ENCODE measurements at regions not wholly inside any gene's neighbourhood (a gene's known extent, or its start where the extent isn't known, plus 50 kb on each side); places are given as distances from the start of the nearest gene placed in this dataset.

- no peak for TF ChIP-seq ZNF658 (tag by site-specific recombination; IDR thresholded peaks at IDR 0.05)
- TF ChIP-seq, protein P1, sequence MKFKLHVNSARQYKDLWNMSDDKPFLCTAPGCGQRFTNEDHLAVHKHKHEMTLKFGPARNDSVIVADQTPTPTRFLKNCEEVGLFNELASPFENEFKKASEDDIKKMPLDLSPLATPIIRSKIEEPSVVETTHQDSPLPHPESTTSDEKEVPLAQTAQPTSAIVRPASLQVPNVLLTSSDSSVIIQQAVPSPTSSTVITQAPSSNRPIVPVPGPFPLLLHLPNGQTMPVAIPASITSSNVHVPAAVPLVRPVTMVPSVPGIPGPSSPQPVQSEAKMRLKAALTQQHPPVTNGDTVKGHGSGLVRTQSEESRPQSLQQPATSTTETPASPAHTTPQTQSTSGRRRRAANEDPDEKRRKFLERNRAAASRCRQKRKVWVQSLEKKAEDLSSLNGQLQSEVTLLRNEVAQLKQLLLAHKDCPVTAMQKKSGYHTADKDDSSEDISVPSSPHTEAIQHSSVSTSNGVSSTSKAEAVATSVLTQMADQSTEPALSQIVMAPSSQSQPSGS (tag by site-specific recombination; IDR thresholded peaks at IDR 0.05; ENCODE audit: low read depth), result no peak
- TF ChIP-seq ZNF510 (tag by site-specific recombination; IDR thresholded peaks at IDR 0.05; ENCODE audit: insufficient replicate concordance), result no peak
- TF ChIP-seq CTCF (tag by site-specific recombination; IDR thresholded peaks at IDR 0.05), result no peak
- TF ChIP-seq ZNF140 (tag by site-specific recombination; IDR thresholded peaks at IDR 0.05), result no peak
- no peak for TF ChIP-seq ZNF791 (tag by site-specific recombination; IDR thresholded peaks at IDR 0.05)
- TF ChIP-seq, protein P2, sequence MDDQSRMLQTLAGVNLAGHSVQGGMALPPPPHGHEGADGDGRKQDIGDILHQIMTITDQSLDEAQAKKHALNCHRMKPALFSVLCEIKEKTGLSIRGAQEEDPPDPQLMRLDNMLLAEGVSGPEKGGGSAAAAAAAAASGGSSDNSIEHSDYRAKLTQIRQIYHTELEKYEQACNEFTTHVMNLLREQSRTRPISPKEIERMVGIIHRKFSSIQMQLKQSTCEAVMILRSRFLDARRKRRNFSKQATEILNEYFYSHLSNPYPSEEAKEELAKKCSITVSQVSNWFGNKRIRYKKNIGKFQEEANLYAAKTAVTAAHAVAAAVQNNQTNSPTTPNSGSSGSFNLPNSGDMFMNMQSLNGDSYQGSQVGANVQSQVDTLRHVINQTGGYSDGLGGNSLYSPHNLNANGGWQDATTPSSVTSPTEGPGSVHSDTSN (CRISPR knock-in tag; IDR thresholded peaks at IDR 0.05), result no peak
- no peak for TF ChIP-seq ZSCAN30 (tag by site-specific recombination; IDR thresholded peaks at IDR 0.05)
- no peak for TF ChIP-seq ZBTB20 (tag by site-specific recombination; IDR thresholded peaks at IDR 0.05)
- TF ChIP-seq, protein P3, sequence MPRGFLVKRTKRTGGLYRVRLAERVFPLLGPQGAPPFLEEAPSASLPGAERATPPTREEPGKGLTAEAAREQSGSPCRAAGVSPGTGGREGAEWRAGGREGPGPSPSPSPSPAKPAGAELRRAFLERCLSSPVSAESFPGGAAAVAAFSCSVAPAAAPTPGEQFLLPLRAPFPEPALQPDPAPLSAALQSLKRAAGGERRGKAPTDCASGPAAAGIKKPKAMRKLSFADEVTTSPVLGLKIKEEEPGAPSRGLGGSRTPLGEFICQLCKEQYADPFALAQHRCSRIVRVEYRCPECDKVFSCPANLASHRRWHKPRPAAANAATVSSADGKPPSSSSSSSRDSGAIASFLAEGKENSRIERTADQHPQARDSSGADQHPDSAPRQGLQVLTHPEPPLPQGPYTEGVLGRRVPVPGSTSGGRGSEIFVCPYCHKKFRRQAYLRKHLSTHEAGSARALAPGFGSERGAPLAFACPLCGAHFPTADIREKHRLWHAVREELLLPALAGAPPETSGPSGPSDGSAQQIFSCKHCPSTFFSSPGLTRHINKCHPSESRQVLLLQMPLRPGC (tag by site-specific recombination; IDR thresholded peaks at IDR 0.05), result no peak
- TF ChIP-seq ZNF580 (tag by site-specific recombination; IDR thresholded peaks at IDR 0.05), result no peak
- TF ChIP-seq TCF7L2 (IDR thresholded peaks at IDR 0.05; ENCODE audit: borderline replicate concordance, low read depth, low read length), result no peak
- TF ChIP-seq ZNF335 (tag by site-specific recombination; conservative IDR thresholded peaks at IDR 0.05), result no peak
- TF ChIP-seq HOXA7 (CRISPR knock-in tag; IDR thresholded peaks at IDR 0.05; ENCODE audit: borderline replicate concordance), result no peak
These were observed 136.3 kb downstream of the SNX19 start for GRCh38 chr11:130779943-130780342.
